Medulla oblongata (tissue), 1 donor: ENCODE measurements at regions not wholly inside any gene's neighbourhood (a gene's known extent, or its start where the extent isn't known, plus 50 kb on each side); places are given as distances from the start of the nearest gene placed in this dataset.
"Not testable (repeated sequence)": the region's sequence is repeated elsewhere in the genome, so short reads cannot be mapped to it uniquely, and the experiment has no call there.

Source experiments
- DNase-seq: peaks from one replicate; pipeline ENCODE4 v3.0.0-alpha.2; 2015; ENCODE audit errors: extremely low spot score

DNA sequence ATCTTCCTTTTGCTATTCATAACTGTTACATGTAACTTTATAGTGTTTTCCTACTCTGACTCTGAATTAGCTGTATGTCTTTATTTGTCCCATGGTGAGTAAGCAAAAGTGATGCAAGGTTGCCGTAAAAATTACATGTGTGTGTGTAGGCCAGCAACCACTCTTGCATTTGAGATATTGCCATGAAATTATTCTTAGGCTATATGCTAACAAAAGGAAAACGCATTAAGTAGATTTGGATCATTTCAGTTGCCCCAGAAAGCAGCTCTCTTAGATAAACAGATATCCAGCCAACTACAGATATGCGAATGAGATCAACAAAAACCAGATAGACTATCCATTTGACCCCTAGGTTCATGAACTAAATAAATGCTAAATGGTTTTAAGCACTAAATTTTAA is 73.6 kb downstream of the CYLC2 start:
- no peak for DNase-seq

DNA sequence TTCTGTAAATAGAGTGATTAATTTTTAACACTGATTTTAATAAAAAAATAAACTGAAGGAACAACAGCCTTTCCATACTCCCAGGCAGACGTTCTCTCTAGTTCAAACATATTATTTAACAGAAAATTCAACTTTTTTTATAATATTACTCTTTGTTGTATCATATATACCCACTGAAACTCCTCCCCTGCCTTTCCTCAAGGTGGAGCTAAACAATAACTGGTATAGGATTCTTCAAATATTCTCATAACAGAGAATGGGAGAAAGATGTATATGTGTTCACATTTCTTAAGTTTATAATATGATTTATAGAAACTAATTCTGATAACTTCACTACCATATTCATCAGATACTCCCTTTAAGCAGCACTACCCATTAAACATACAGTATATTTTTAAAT is 83.4 kb downstream of the CYLC2 start:
- no peak for DNase-seq

GRCh38 chr9:103082494-103082893 is 87.4 kb downstream of the CYLC2 start:
- no peak for DNase-seq

DNA sequence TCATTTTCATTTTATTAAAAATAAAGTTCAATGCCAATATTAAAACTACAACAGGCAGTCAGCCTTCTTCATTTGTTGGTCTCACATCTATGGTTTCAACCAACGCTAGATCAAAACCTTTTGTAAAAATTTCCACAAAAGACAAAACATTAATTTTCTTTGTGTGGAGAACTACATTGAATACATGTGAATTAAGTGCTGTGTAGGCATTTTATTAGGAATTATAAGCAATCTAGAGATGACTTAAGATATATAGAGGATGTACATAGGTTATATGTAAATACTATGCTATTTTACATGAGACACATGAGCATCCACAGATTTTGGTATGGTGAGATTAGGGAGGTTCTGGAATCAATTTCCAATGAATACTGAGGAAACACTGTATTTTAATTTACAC is 94.2 kb downstream of the CYLC2 start:
- no peak for DNase-seq

DNA sequence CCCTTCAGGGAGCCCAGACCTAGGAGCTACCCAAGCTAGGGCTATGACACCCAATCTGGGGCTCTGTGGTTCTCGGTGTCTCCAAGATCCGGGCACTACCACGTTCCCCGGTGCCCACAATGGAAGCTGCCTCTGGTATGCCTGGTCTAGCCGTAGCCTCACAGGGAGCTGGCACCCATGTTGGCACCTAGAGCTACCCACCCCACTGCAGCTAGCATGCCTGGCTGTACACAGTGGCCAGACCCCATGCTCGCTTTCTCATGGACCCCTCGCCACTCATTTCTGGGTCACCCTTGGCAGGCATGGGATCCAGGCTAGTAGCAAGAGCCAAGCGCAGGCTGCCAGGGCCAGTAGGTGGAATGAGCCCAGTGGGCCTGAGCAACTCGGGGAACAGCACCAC is 109.0 kb downstream of the CYLC2 start:
- DNase-seq = no peak

DNA sequence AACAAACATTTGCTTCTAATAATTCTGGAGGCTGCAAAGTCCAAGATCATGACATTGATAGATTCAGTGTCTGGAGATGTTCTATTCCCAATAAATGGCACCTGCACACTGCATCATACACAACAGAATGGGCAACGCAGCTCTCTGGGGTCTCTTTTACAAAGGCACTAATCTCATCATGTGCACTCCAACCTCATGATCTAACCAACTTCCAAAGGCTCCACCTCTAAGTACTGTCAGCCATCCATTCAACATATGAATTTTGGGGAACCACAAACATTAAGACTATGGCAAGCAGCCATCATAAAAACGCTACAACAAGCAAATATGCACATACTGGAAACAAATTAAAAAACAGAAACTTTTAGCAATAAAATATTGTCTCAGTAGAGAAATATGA is 121.1 kb downstream of the CYLC2 start:
- no peak for DNase-seq

- DNase-seq = no peak
Measured at GRCh38 chr9:103126494-103126893, 131.4 kb downstream of the CYLC2 start.

GRCh38 chr9:103139891-103140290 is 144.8 kb downstream of the CYLC2 start:
- no peak for DNase-seq

DNA sequence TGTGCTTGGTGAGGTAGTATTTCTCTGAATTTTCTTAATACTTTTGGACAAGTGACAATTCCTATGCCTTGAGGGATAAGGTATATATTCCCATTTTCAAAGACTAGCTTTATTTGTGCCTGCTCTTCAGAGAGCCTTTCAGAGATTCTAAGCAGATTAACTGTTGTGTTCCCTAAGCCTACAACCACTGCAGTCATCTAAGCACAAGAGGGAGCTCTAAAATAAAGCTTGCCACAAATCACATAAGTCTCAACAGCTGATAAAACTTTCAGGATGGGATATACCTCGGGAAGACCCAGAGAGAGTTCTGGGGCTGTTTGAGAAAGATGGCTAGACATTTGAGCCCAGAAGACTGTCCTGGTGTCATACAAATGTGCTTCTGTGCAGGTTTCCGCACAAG is 157.3 kb downstream of the CYLC2 start:
- DNase-seq = no peak

GRCh38 chr9:103167530-103167929 is 172.4 kb downstream of the CYLC2 start:
- DNase-seq = no peak

- no peak for DNase-seq
Measured at GRCh38 chr9:103168254-103168653, 173.1 kb downstream of the CYLC2 start.

DNA sequence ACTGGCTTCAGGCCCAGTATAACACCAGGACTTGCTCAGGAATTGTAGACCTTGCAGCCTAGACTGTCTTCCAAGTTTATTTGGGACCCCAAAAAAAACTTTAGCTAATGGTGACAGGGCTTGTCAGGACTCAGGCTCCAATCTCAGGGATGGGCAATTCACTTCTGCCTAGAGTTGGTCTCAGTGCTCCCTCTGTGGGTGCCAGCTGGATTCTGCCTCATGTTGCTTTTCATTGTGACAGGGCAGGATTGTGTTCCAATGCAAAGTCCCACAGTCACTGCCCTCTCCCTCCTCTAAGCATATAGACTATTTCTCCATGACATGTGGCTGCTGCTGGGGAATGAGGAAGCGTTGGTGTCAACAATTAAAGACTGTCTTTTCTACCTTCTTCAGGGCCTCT is 174.7 kb downstream of the CYLC2 start:
- no peak for DNase-seq

DNA sequence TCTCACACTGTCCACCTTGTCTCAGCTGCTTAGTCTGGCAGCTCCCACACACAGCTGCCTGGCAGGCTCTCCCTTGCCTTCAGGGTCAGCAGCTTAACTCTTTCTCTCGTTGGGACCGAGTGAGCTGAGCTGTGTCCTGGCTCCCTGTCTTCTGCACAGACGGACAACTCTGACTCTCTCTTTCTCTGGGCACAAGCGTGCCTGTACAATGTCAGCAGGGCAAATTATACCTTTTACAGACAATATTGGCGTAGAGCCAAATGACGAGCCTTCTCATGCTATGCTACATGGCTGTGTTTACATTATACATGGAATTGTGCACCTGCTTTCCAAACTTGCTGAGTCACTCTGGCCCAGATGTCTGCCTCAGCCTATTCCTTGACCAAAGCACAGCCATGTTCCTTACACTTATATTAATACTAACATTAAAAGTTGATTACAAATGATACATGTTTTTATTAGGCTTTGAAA is 188.6 kb downstream of the CYLC2 start:
- DNase-seq = no peak

- DNase-seq = no peak
Measured at GRCh38 chr9:103186959-103187358, 191.8 kb downstream of the CYLC2 start.

DNA sequence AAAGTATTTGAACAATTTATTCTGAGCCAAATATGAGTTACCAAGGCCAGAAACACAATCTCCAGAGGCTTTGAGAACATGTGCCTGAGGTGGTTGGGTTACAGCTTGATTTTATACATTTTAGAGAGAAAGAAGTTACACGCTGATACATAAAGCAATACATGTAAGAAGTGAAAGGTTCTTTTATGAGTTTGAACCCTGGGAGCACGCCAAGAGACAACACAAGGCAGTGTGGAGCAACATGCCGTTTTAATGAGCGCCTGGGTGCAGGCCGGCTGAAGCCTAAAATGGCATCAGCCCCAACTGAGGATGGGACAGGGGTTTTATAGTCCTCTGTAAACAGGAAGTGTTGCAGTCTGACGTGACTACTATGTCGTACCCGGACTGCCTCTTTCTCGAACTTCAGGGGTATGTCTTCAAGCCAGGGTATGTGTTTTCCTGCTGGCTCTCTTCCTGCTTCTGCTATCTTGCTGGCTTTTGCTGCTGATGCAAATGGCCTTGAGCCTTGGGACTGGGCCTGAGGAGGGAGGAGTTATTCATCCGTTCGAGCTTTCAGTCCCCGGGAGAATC is 193.7 kb downstream of the CYLC2 start:
- DNase-seq = no peak

- DNase-seq = no peak
Measured at GRCh38 chr9:103193992-103194391, 198.9 kb downstream of the CYLC2 start.

DNA sequence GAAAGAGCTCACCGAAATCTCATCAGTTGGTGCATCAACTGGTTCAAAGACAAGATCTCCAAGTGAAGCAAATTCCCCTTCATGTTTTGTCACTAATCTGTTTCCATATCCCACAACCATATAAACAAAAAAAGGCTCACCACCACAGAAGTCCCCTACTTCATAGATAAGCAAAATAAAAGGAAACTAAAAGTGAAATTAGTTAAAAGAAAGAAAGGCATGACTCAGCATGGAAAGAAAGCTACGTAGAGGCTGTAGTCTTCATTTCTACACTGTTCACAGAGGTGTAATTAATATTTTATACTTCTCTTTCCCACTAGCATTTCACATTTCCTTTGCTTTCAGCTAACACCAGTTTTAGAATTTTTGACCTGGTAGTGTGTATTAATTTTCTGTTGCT is 208.0 kb downstream of the CYLC2 start:
- no peak for DNase-seq

GRCh38 chr9:103205881-103206585 is 210.9 kb downstream of the CYLC2 start:
- DNase-seq = not testable (repeated sequence)

GRCh38 chr9:103210607-103211006 is 215.5 kb downstream of the CYLC2 start:
- no peak for DNase-seq

DNA sequence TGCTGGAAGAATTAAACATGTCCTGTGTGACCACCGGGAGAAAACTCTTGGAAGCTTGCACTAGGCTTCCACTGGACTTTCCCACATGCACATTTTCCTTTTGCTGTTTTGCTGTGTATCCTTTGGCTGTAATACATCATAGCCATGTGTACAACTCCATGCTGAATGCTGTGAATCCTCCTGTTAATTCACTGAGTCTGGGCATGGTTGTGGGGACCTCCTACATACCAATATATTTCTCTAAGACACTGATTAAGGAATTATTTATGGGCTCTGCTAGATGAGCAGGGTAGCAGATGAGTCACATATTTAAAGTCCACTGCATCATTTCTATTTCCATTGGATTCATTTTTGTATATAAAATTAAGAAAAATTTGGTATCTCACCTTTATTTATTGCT is 220.1 kb downstream of the CYLC2 start:
- no peak for DNase-seq

GRCh38 chr9:103225702-103226646 is 230.8 kb downstream of the CYLC2 start:
- no peak for DNase-seq

DNA sequence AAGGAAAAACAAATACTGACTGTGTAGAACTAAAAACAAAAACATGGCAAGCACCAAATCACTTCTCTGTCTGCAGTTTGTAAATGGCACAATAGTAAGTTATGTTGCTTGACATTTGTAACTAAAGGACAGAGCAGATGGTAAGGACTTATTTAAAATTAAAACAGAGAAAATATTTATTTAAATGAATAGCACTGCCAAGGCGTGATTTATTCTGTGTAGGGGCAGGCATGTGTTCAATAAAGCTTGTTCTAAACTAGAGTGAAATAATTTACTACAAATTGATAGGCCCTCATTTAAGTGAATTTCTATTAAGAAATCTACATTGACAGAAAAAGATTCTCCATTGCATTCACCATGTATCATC is 231.5 kb downstream of the CYLC2 start:
- no peak for DNase-seq
